ENCODE measurements at regions not wholly inside any gene's neighbourhood (a gene's known extent, or its start where the extent isn't known, plus 50 kb on each side); places are given as distances from the start of the nearest gene placed in this dataset.

DNA sequence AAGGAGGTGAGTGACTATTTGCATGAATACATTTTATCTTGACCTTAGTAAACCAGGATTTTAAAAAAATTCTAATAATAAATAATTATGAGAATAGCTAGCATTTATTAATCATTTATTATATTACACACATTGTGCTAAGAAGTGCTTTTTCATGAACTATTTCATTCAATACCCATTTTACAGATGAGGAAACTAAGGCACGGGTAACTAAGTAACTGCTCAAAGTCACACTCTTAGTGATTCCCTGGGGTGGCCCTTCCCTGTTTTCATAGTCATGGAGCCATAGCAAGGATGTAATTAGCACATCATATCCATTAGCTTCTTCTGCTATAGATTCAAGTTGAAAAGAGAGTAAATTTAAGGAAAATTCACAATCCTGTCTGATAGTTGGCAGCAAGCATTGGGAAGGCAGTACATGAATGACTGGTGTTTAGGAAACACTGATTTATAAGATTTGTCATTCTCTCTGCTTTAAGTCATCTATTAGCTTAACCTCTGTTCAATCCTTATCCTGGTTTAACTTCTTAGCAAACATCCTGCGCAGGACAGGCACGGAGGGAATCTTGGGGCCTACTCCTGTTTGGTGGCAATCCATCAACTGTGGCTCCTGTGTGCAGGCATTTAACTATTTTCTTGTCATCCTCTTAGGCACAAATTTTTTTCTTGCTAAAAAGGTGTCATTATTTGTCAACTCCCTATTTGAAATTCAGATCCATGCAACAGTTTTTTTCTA is 68.3 kb downstream of the RIN2 start:
- H3K36me3 ChIP-seq (replicated peaks in 1 of 2; ENCODE audit: control insufficient read depth in 1 of 2, insufficient read depth in 2 of 2, low read length in 2 of 2) = no peaks in the 10 kb centered on the region
- no peaks in the 10 kb centered on the region for H3K27me3 ChIP-seq (ENCODE audit: control insufficient read depth in 2 of 2, insufficient read depth in 2 of 2, low read length in 2 of 2)
- no peak overlapping the region for H3K4me3 ChIP-seq (replicated peaks in 1 of 3; ENCODE audit: low read depth in 2 of 3, low read length in 3 of 3)
- DNase-seq = no peak
- no peaks in the 10 kb centered on the region for H3K79me2 ChIP-seq (ENCODE audit: insufficient read depth, low read length)
- H2AFZ ChIP-seq (ENCODE audit: insufficient read depth, low read depth, low read length, poor library complexity, severe bottlenecking) = no peak overlapping the region
- TF ChIP-seq, protein P1, sequence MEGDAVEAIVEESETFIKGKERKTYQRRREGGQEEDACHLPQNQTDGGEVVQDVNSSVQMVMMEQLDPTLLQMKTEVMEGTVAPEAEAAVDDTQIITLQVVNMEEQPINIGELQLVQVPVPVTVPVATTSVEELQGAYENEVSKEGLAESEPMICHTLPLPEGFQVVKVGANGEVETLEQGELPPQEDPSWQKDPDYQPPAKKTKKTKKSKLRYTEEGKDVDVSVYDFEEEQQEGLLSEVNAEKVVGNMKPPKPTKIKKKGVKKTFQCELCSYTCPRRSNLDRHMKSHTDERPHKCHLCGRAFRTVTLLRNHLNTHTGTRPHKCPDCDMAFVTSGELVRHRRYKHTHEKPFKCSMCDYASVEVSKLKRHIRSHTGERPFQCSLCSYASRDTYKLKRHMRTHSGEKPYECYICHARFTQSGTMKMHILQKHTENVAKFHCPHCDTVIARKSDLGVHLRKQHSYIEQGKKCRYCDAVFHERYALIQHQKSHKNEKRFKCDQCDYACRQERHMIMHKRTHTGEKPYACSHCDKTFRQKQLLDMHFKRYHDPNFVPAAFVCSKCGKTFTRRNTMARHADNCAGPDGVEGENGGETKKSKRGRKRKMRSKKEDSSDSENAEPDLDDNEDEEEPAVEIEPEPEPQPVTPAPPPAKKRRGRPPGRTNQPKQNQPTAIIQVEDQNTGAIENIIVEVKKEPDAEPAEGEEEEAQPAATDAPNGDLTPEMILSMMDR (IDR thresholded peaks at IDR 0.05) = no peak
- H3K27ac Mint-ChIP-seq = no peak overlapping the region
- H3K9me3 Mint-ChIP-seq = no peaks in the 10 kb centered on the region
- H3K9me3 ChIP-seq (replicated peaks in 1 of 2; ENCODE audit: control insufficient read depth in 1 of 2, insufficient read depth in 1 of 2, low read length in 2 of 2) = no peaks in the 10 kb centered on the region
- H3K4me1 Mint-ChIP-seq = peaks cover 36% of the 10 kb centered on the region
- H3K36me3 Mint-ChIP-seq = peaks cover 41 to 56% of the 10 kb centered on the region in 2 donors
- no peaks in the 10 kb centered on the region for H3K27me3 Mint-ChIP-seq (ENCODE audit: low read depth in 3 of 3)
- intact Hi-C loops (cut with micrococcal nuclease) = loop anchor here in 1 of 2 donors (5.0 kb wide), 1 partner anchor 41 kb away; no protein-coding TSS in a partner anchor
- H4K20me1 ChIP-seq (ENCODE audit: insufficient read depth, low read length) = peaks cover 4% of the 10 kb centered on the region
- H3K4me3 Mint-ChIP-seq = no peak overlapping the region
- 100% methylated on average over 3 of the region's 3 CpGs for WGBS (ENCODE audit: insufficient coverage)
- H3K9ac ChIP-seq (ENCODE audit: insufficient read depth, low read length, poor library complexity, severe bottlenecking) = no peak overlapping the region
- H3K4me2 ChIP-seq (replicated peaks; ENCODE audit: extremely low read depth, low read length, poor library complexity, severe bottlenecking) = no peak overlapping the region
- no peak overlapping the region for H3K27ac ChIP-seq (ENCODE audit: low read depth in 1 of 2, low read length in 2 of 2)
- peaks cover 24% of the 10 kb centered on the region in 2 donors for H3K4me1 ChIP-seq (ENCODE audit: control insufficient read depth in 1 of 2, insufficient read depth in 2 of 2, low read length in 2 of 2)

GRCh38 chr20:19827818-19828217 is 69.8 kb downstream of the RIN2 start:
- TF ChIP-seq, protein P1 (IDR thresholded peaks at IDR 0.05) = no peak
- H3K9me3 Mint-ChIP-seq = no peaks in the 10 kb centered on the region
- H3K27ac Mint-ChIP-seq = peak overlapping the region in 6 of 7 donors; percentile 51 to 89 (median 80)
- Histone ChIP-seq H3K4me2 (replicated peaks; ENCODE audit: extremely low read depth, low read length, poor library complexity, severe bottlenecking) (peak overlapping the region; percentile 2), H3K27ac (ENCODE audit: low read depth in 1 of 2, low read length in 2 of 2) (peak overlapping the region in 1 of 2 donors; percentile 42), H2AFZ (ENCODE audit: insufficient read depth, low read depth, low read length, poor library complexity, severe bottlenecking) (no peak overlapping the region), H3K79me2 (ENCODE audit: insufficient read depth, low read length) (no peaks in the 10 kb centered on the region), H3K4me3 (replicated peaks in 1 of 3; ENCODE audit: low read depth in 2 of 3, low read length in 3 of 3) (no peak overlapping the region), H3K9me3 (replicated peaks in 1 of 2; ENCODE audit: control insufficient read depth in 1 of 2, insufficient read depth in 1 of 2, low read length in 2 of 2) (no peaks in the 10 kb centered on the region), H3K9ac (ENCODE audit: insufficient read depth, low read length, poor library complexity, severe bottlenecking) (no peak overlapping the region), H3K27me3 (ENCODE audit: control insufficient read depth in 2 of 2, insufficient read depth in 2 of 2, low read length in 2 of 2) (no peaks in the 10 kb centered on the region), H3K36me3 (replicated peaks in 1 of 2; ENCODE audit: control insufficient read depth in 1 of 2, insufficient read depth in 2 of 2, low read length in 2 of 2) (no peaks in the 10 kb centered on the region), H3K4me1 (ENCODE audit: control insufficient read depth in 1 of 2, insufficient read depth in 2 of 2, low read length in 2 of 2) (peaks cover 24% of the 10 kb centered on the region in 2 donors), H4K20me1 (ENCODE audit: insufficient read depth, low read length) (peaks cover 4% of the 10 kb centered on the region)
- H3K36me3 Mint-ChIP-seq = peaks cover 48 to 55% of the 10 kb centered on the region in 2 donors
- no peak for DNase-seq
- WGBS (ENCODE audit: insufficient coverage) = 0% methylated on average over 1 of the region's 1 CpG
- intact Hi-C loops (cut with micrococcal nuclease) = loop anchor here in 1 of 2 donors (5.0 kb wide), 1 partner anchor 39 kb away; no protein-coding TSS in a partner anchor
- H3K4me3 Mint-ChIP-seq = peak overlapping the region; percentile 20 to 68
- peaks cover 39% of the 10 kb centered on the region for H3K4me1 Mint-ChIP-seq
- peaks cover 0 to 4% (median 0%) of the 10 kb centered on the region in 3 donors for H3K27me3 Mint-ChIP-seq (ENCODE audit: low read depth in 3 of 3)
